ENCODE measurements at regions not wholly inside any gene's neighbourhood (a gene's known extent, or its start where the extent isn't known, plus 50 kb on each side); places are given as distances from the start of the nearest gene placed in this dataset.

- Histone ChIP-seq H3K27me3 (ENCODE audit: insufficient read depth, low read depth, severe bottlenecking) (no peaks in the 10 kb centered on the region), H3K4me3 (ENCODE audit: low read depth, low read length) (no peak overlapping the region), H3K9me3 (ENCODE audit: severe bottlenecking) (no peaks in the 10 kb centered on the region), H3K27ac (no peak overlapping the region), H3K36me3 (no peaks in the 10 kb centered on the region)
- no peak for TF ChIP-seq CTCF (IDR thresholded peaks at IDR 0.05; ENCODE audit: low read depth, low read length)
- DNase-seq = no peak
Observed at GRCh38 chr3:106121491-106122289, 252.9 kb upstream of the CBLB start.

- no peak for TF ChIP-seq CTCF (IDR thresholded peaks at IDR 0.05; ENCODE audit: low read depth, low read length)
- Histone ChIP-seq H3K9me3 (ENCODE audit: severe bottlenecking) (no peaks in the 10 kb centered on the region), H3K27ac (no peak overlapping the region), H3K36me3 (no peaks in the 10 kb centered on the region), H3K27me3 (ENCODE audit: insufficient read depth, low read depth, severe bottlenecking) (no peaks in the 10 kb centered on the region), H3K4me3 (ENCODE audit: low read depth, low read length) (no peak overlapping the region)
- no peak for DNase-seq
Observed at GRCh38 chr3:106124818-106125217, 256.0 kb upstream of the CBLB start.

GRCh38 chr3:106125321-106125720 is 256.5 kb upstream of the CBLB start:
- no peak overlapping the region for H3K27ac ChIP-seq
- no peaks in the 10 kb centered on the region for H3K36me3 ChIP-seq
- no peak for TF ChIP-seq CTCF (IDR thresholded peaks at IDR 0.05; ENCODE audit: low read depth, low read length)
- no peaks in the 10 kb centered on the region for H3K27me3 ChIP-seq (ENCODE audit: insufficient read depth, low read depth, severe bottlenecking)
- no peak overlapping the region for H3K4me3 ChIP-seq (ENCODE audit: low read depth, low read length)
- no peaks in the 10 kb centered on the region for H3K9me3 ChIP-seq (ENCODE audit: severe bottlenecking)
- DNase-seq = no peak

GRCh38 chr3:106126067-106126845 is 257.4 kb upstream of the CBLB start:
- Histone ChIP-seq H3K27me3 (ENCODE audit: insufficient read depth, low read depth, severe bottlenecking) (no peaks in the 10 kb centered on the region), H3K9me3 (ENCODE audit: severe bottlenecking) (no peaks in the 10 kb centered on the region), H3K27ac (no peak overlapping the region), H3K4me3 (ENCODE audit: low read depth, low read length) (no peak overlapping the region), H3K36me3 (no peaks in the 10 kb centered on the region)
- no peak for DNase-seq
- TF ChIP-seq CTCF (IDR thresholded peaks at IDR 0.05; ENCODE audit: low read depth, low read length) = no peak

- H3K36me3 ChIP-seq = no peaks in the 10 kb centered on the region
- H3K27me3 ChIP-seq (ENCODE audit: insufficient read depth, low read depth, severe bottlenecking) = no peaks in the 10 kb centered on the region
- DNase-seq = no peak
- no peak overlapping the region for H3K27ac ChIP-seq
- TF ChIP-seq CTCF (IDR thresholded peaks at IDR 0.05; ENCODE audit: low read depth, low read length) = no peak
- H3K9me3 ChIP-seq (ENCODE audit: severe bottlenecking) = no peaks in the 10 kb centered on the region
- H3K4me3 ChIP-seq (ENCODE audit: low read depth, low read length) = no peak overlapping the region
Observed at GRCh38 chr3:106126846-106127235, 258.0 kb upstream of the CBLB start.
